ENCODE measurements at regions not wholly inside any gene's neighbourhood (a gene's known extent, or its start where the extent isn't known, plus 50 kb on each side); places are given as distances from the start of the nearest gene placed in this dataset.
A peak's percentile ranks its signal among the peaks of the same experiment; 100 is the strongest.

- Histone ChIP-seq H3K27ac (ENCODE audit: low read length) (no peak overlapping the region), H3K36me3 (ENCODE audit: control insufficient read depth, insufficient read depth, low read length) (no peaks in the 10 kb centered on the region), H3K4me3 (ENCODE audit: low read length) (no peak overlapping the region), H3K27me3 (ENCODE audit: control insufficient read depth, insufficient read depth, low read length) (no peaks in the 10 kb centered on the region), H3K9me3 (ENCODE audit: control insufficient read depth, insufficient read depth, low read length) (no peaks in the 10 kb centered on the region), H3K4me1 (ENCODE audit: control insufficient read depth, insufficient read depth, low read length) (peaks cover 16% of the 10 kb centered on the region)
- no peaks in the 10 kb centered on the region for H3K36me3 Mint-ChIP-seq
- 5% methylated on average over 6 of the region's 8 CpGs for WGBS (ENCODE audit: insufficient coverage)
- peak overlapping the region in 1 of 2 donors; percentile 5 for H3K27ac Mint-ChIP-seq
- ATAC-seq (peak in 1 of 3 donors; percentile 76), DNase-seq (peak in 1 of 2 donors; percentile 7)
- peaks cover 0 to 3% of the 10 kb centered on the region in 2 donors for H3K27me3 Mint-ChIP-seq (ENCODE audit: low read depth in 2 of 2)
- no peak for TF ChIP-seq CTCF (IDR thresholded peaks at IDR 0.05)
- intact Hi-C loops (cut with micrococcal nuclease) = no loop called here
- H3K4me1 Mint-ChIP-seq = peaks cover 0 to 6% of the 10 kb centered on the region in 2 donors
- H3K9me3 Mint-ChIP-seq = peaks cover 0 to 2% of the 10 kb centered on the region in 2 donors
- no peak overlapping the region for H3K4me3 Mint-ChIP-seq
These were observed 205.1 kb upstream of the CADM1 start for GRCh38 chr11:115709297-115709696.

- Mint-ChIP-seq H3K27me3 (ENCODE audit: low read depth in 2 of 2) (peaks cover 0 to 4% of the 10 kb centered on the region in 2 donors), H3K9me3 (peaks cover 0 to 2% of the 10 kb centered on the region in 2 donors), H3K4me3 (no peak overlapping the region), H3K4me1 (peaks cover 0 to 6% of the 10 kb centered on the region in 2 donors), H3K27ac (no peak overlapping the region), H3K36me3 (no peaks in the 10 kb centered on the region)
- intact Hi-C loops (cut with micrococcal nuclease) = no loop called here
- WGBS (ENCODE audit: insufficient coverage) = 41% methylated on average over 3 of the region's 4 CpGs
- peak in 2 of 3 donors; percentile 24 to 72 for ATAC-seq
- no peak overlapping the region for H3K27ac ChIP-seq (ENCODE audit: low read length)
- H3K4me1 ChIP-seq (ENCODE audit: control insufficient read depth, insufficient read depth, low read length) = peaks cover 16% of the 10 kb centered on the region
- peak in 1 of 2 donors; percentile 3 for DNase-seq
- no peak overlapping the region for H3K4me3 ChIP-seq (ENCODE audit: low read length)
- TF ChIP-seq CTCF (IDR thresholded peaks at IDR 0.05) = no peak
- no peaks in the 10 kb centered on the region for H3K27me3 ChIP-seq (ENCODE audit: control insufficient read depth, insufficient read depth, low read length)
- no peaks in the 10 kb centered on the region for H3K9me3 ChIP-seq (ENCODE audit: control insufficient read depth, insufficient read depth, low read length)
- no peaks in the 10 kb centered on the region for H3K36me3 ChIP-seq (ENCODE audit: control insufficient read depth, insufficient read depth, low read length)
These were observed 203.1 kb upstream of the CADM1 start for GRCh38 chr11:115707180-115707905.

DNA sequence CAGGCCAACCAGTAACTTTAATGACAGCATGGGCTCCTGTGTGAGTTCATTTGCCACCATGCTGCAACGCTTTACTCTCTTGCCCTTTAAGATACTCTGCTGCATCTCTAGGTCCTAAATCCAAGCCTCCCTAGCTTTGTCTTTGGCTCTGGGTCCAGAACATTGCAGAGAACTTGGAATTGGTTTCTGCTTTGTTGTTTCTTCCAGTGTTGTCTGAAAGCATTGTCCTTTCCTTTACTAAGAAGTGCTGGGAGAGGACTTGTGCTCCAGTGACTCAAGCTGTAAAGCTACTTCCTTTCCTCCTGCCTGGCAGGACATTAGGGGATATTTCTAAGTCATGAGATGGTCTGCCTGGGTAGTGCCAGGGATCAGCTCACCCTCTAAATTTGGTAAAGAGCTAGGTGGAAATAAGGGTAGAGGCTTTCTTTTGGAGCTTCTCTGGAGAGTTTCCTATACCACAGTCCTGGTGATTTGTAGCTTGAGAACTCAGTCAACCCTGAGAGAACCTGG is 202.5 kb upstream of the CADM1 start:
- Mint-ChIP-seq H3K9me3 (peaks cover 0 to 2% of the 10 kb centered on the region in 2 donors), H3K4me3 (no peak overlapping the region), H3K36me3 (no peaks in the 10 kb centered on the region), H3K27me3 (ENCODE audit: low read depth in 2 of 2) (peaks cover 0 to 5% of the 10 kb centered on the region in 2 donors), H3K4me1 (peaks cover 0 to 6% of the 10 kb centered on the region in 2 donors), H3K27ac (no peak overlapping the region)
- H3K4me1 ChIP-seq (ENCODE audit: control insufficient read depth, insufficient read depth, low read length) = peaks cover 16% of the 10 kb centered on the region
- H3K4me3 ChIP-seq (ENCODE audit: low read length) = no peak overlapping the region
- no peak for TF ChIP-seq CTCF (IDR thresholded peaks at IDR 0.05)
- H3K9me3 ChIP-seq (ENCODE audit: control insufficient read depth, insufficient read depth, low read length) = no peaks in the 10 kb centered on the region
- intact Hi-C loops (cut with micrococcal nuclease) = no loop called here
- 92% methylated on average over 1 of the region's 1 CpG for WGBS (ENCODE audit: insufficient coverage)
- no peaks in the 10 kb centered on the region for H3K27me3 ChIP-seq (ENCODE audit: control insufficient read depth, insufficient read depth, low read length)
- no peak for DNase-seq
- no peaks in the 10 kb centered on the region for H3K36me3 ChIP-seq (ENCODE audit: control insufficient read depth, insufficient read depth, low read length)
- no peak for ATAC-seq
- H3K27ac ChIP-seq (ENCODE audit: low read length) = no peak overlapping the region
